ENCODE measurements at regions not wholly inside any gene's neighbourhood (a gene's known extent, or its start where the extent isn't known, plus 50 kb on each side); places are given as distances from the start of the nearest gene placed in this dataset.

DNA sequence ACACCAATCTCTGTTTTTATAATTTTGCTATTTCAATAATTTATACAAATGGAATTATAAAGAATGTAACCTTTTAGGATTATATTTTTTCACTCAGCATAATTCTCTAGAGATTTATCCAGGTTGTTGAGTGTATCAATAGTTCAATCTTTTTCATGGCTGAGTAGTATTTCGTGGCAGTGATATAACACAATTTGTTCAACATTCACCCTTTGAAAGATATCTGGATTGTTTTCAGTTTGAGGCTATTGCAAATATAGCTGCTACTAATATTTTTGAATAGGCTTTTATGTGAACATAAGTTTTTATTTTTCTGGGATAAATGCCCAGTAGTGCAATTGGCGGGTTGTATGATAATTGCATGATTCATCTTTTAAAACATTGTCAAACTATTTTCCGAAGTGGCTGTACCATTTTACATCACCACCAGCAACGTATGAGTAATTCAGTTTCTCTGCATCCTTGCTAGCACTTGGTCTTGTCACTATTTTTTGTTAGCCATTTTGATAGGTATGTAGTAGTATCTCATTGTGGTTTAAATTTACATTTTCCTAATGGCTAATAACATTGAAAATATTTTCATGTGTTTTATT, 55.6 kb upstream of the ABCD3 start:
- DNase-seq (ENCODE audit: insufficient read length, low spot score) (no peak), FAIRE-seq (no peak)
- TF ChIP-seq, protein P1, sequence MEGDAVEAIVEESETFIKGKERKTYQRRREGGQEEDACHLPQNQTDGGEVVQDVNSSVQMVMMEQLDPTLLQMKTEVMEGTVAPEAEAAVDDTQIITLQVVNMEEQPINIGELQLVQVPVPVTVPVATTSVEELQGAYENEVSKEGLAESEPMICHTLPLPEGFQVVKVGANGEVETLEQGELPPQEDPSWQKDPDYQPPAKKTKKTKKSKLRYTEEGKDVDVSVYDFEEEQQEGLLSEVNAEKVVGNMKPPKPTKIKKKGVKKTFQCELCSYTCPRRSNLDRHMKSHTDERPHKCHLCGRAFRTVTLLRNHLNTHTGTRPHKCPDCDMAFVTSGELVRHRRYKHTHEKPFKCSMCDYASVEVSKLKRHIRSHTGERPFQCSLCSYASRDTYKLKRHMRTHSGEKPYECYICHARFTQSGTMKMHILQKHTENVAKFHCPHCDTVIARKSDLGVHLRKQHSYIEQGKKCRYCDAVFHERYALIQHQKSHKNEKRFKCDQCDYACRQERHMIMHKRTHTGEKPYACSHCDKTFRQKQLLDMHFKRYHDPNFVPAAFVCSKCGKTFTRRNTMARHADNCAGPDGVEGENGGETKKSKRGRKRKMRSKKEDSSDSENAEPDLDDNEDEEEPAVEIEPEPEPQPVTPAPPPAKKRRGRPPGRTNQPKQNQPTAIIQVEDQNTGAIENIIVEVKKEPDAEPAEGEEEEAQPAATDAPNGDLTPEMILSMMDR (IDR thresholded peaks at IDR 0.05; ENCODE audit: insufficient read depth, missing control alignments), result no peak

DNA sequence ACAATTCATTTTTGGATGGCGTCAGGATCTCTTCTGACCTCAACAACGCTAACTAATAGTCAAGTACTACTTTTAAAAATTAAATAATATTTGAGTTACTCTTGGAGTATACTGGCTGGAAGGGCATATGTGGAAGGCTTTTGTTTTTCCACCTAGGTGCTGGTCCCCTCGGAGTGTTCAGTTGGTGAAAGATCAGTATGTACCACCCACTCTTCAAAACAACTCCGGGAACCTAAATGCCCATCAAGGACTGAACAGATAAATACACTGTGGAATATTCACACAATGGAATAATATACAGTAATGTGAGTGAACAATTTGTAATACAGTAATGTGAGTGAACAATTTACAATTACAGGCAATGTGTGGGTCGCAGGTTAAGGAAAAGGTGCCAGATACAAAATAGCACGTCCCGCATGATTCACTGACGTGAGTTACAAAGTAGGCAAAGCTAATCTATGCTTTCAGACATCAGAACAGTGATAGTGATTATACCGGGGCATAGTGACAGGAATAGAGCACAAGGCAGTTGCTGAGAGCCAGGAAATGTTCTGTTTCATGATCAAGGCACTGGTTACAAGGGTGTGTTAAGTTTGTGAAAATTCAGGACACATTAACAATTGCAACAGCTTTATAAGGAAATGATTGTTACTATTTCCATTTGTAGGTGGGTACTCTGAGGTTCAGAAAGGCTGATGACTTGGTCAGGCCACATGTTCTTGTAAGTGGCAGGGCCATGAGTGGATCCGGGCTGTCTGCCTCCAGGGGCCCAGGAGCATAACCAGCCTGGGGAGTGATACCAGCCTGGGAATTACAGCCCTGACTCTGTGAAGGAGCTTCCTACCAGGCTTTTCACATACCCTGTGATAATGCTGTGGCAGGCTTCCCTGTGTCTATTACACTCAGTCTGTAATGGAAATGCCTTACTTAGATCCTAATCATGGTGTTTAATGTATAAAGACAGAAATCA, 59.3 kb upstream of the ABCD3 start:
- TF ChIP-seq, protein P1 (IDR thresholded peaks at IDR 0.05; ENCODE audit: insufficient read depth, missing control alignments), result no peak
- DNase-seq (ENCODE audit: insufficient read length, low spot score) (no peak), FAIRE-seq (no peak)

DNA sequence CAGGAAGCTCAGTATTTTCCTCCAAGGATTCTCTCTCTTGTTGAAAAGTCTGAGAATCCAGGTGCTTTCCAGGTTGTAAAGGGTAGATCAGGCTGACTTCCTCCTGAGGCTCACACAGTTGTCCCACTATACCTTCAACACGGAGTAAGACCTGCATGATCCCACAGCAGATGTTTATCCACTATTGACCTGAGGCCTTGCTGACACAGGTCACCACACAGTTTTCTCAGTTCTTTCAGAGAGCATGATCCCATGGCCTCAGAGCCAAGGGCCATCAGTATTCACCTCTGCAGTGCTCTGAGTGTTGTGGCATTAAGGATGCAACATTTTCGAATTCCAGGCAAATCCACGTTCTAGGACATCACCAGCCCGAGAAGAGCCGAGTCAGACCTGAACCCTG, 60.5 kb upstream of the ABCD3 start:
- TF ChIP-seq, protein P1 (IDR thresholded peaks at IDR 0.05; ENCODE audit: insufficient read depth, missing control alignments), result no peak
- DNase-seq (ENCODE audit: insufficient read length, low spot score) (no peak), FAIRE-seq (no peak)

DNA sequence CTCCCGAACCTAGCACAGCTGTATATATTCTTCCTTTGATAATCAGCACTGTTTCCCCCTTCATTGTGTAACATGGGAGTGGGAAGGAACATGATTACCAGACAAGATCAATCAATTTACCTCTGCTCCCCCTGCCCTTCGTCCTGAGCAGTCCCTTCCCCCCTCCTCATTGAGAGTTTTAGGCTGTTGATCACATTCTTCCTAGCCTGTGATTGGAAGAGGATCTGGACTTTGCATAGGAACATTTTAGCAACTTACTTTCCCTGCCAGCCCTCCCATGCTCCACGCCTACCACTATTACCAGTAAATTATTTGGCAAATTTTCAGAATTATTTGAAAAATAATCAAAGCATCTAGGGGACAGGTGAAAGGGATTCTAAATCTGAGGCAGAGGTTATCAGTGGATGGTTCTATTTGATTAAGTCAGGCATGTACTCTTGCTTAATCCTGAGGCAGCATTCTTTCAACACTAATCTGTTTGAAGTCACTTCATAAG, 62.7 kb upstream of the ABCD3 start:
- DNase-seq (ENCODE audit: insufficient read length, low spot score) (no peak), FAIRE-seq (no peak)
- TF ChIP-seq, protein P1 (IDR thresholded peaks at IDR 0.05; ENCODE audit: insufficient read depth, missing control alignments), result no peak

DNA sequence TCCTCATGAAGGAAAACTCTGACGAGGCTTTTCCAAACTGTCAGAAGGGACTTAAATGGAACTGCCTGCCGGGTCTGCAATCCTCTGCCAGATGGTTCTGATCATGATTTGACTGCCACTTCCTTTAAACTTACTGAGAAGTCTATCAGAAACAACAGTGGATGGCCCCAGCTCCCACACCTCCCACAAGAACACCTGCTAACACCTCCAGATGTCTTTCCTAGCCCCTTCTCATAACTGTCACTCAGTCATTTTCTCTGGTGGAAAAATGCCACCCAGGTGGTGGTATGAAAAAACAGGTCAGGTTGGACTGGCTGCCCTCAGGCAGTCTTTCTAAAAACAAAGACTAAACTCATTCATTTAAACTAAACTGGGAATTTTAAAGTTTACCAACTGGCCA, 66.7 kb upstream of the ABCD3 start:
- no peak for FAIRE-seq
- TF ChIP-seq, protein P1 (IDR thresholded peaks at IDR 0.05; ENCODE audit: insufficient read depth, missing control alignments), result no peak
- no peak for DNase-seq (ENCODE audit: insufficient read length, low spot score)

DNA sequence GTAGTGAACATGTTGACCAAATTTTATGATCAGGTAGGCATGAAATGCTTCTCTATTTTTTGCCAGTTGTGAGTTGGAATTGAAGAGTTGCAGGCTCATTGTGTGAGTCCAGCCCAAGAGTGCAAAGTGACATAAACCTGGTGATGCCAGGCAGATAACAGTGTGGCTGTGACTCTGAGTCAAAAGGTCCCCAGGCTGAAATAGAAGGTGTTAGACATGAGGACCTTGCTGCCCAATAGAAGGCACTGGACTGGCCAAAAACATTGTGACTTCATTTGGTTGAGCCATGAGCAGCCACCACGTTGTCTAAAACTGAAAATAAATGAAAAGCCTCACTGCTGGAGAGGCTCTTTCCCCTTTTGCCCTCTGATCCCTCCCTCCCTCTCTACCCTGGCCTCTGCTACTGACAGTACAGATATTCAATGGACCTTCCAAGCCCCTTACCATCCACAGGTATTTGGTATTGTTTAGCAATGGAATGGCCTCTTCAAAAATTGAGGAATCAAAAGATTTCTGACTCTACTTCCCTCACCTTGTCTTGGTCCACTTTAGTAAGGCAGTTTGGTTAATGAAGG, 67.8 kb upstream of the ABCD3 start:
- no peak for FAIRE-seq
- TF ChIP-seq, protein P1 (IDR thresholded peaks at IDR 0.05; ENCODE audit: insufficient read depth, missing control alignments), result no peak
- DNase-seq (ENCODE audit: insufficient read length, low spot score), result no peak
